GM10248 (cell line): ENCODE measurements at regions not wholly inside any gene's neighbourhood (a gene's known extent, or its start where the extent isn't known, plus 50 kb on each side); places are given as distances from the start of the nearest gene placed in this dataset.

Experiments
- CTCF ChIA-PET: fragments of 300-600 bp; sonication (Branson Sonifier 250); formaldehyde crosslinking; extraction: SDS; loops from one replicate; lab custom pipeline; 2021; ENCODE audit warnings: antibody characterized with exemption; lab: Yijun Ruan, JAX
- POLR2A ChIA-PET: fragments of 350-650 bp; sonication (Branson Sonifier 250); formaldehyde crosslinking; extraction: SDS; loops from one replicate; lab custom pipeline; 2020; ENCODE audit warnings: antibody characterized with exemption; lab: Yijun Ruan, JAX
- DNase-seq: peaks from one replicate; pipeline ENCODE4 v3.0.0; 2012; ENCODE audit errors: extremely low spot score
- CTCF ChIP-seq: IDR thresholded peaks from 2 replicates; pipeline ENCODE4 v1.5.1; 2012; ENCODE audit warnings: mild to moderate bottlenecking, low read depth; ENCODE audit errors: extremely low read depth, missing control alignments, control extremely low read depth

DNA sequence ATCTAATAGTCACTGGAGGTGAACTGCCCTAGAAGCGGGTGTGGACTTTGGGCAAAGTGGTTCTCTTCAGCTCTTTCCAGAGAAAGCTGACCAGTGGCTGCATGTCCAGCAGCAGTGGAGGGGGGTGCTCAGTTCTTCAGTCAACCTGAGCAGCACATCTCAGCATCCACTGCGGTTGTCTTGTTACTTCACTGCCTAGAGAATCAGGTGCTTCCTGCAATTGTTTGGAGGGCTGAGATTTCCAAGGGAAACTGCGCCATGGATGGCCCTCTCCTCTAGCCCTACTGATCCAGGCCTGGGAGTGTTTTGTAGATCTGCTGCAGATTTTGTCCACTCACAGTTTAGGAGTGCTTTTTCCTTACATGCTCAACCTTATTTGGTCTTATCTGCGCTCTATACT lies 65.6 kb upstream of the CFAP161 start:
- DNase-seq, result no peak
- POLR2A ChIA-PET, result no interaction called here
- CTCF ChIA-PET, result no interaction called here
- no peak for TF ChIP-seq CTCF

GRCh38 chr15:81069356-81069755 lies 64.7 kb upstream of the CFAP161 start:
- ChIA-PET POLR2A (no interaction called here), CTCF (no interaction called here)
- TF ChIP-seq CTCF, result no peak
- DNase-seq, result no peak

DNA sequence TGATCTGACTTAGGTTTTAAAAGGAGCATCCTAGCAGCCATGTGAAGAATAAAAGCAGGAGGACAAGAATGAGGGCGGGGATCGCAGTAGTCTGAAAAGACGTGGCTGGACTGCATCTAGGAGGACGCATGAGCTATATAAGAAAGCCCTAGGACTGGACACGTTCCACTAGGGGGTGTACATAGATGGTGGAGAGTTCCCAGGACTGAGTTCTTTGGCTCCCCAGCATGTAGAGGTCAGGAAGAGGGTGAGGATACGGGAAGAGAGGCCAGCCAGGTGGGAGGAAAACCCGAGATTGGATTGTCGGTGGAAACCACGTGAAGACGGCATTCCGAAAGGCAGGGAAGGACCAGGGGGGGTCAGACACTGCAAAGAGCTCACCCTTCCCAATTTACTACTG lies 64.2 kb upstream of the CFAP161 start:
- CTCF ChIA-PET, result interaction anchor here (0.7 kb wide), 1 partner anchor 14 kb away, joined by 3 read pairs; no protein-coding TSS in a partner anchor
- DNase-seq, result no peak
- no peak for TF ChIP-seq CTCF
- POLR2A ChIA-PET, result no interaction called here

- ChIA-PET CTCF (interaction anchor here (1.1 to 1.4 kb wide), 2 partner anchors 12 to 22 kb away, joined by 3 to 5 read pairs; no protein-coding TSS in a partner anchor), POLR2A (no interaction called here)
- DNase-seq, result no peak
- TF ChIP-seq CTCF, result no peak
Observed at GRCh38 chr15:81071120-81071519, 63.0 kb upstream of the CFAP161 start.

DNA sequence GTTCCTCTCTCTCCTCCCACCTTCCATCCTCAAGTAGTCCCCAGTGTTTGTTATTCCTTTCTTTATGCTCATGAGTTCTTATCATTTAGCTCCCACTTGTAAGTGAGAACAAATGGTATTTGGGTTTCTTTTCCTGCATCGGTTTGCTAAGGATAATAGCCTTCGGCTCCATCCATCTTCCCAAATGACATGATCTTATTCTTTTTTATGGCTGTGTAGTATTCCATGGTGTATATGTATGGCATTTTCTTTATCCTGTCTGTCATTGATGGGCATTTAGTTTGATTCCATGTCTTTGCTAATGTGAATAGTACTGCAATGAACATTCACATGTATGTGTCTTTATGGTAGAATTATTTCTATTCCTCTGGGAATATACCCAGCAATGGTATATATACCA lies 62.4 kb upstream of the CFAP161 start:
- ChIA-PET CTCF (interaction anchor here (1.1 to 1.4 kb wide), 2 partner anchors 12 to 22 kb away, joined by 3 to 5 read pairs; no protein-coding TSS in a partner anchor), POLR2A (no interaction called here)
- no peak for DNase-seq
- TF ChIP-seq CTCF, result no peak

DNA sequence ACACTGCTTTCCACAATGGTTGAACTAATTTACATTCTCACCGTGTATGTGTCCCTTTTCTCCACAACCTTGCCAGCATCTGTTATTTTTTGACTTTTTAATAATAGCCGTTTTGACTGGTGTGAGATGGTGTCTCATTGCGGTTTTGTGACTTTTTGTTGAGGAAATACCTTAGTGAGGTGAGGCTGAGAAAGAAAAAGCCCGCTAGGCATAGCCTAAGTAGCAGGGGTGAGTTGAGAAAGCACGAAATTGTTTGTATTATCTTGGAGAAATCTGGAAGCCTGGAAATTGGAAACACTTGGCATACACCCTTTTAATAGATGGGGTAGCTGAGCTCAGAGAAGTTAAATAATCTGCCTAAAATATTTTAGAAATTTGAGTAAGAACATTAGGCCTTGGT lies 61.5 kb upstream of the CFAP161 start:
- DNase-seq, result no peak
- no peak for TF ChIP-seq CTCF
- ChIA-PET POLR2A (no interaction called here), CTCF (interaction anchor here (1.4 kb wide), 1 partner anchor 14 kb away, joined by 4 read pairs; no protein-coding TSS in a partner anchor)
